ENCODE measurements at regions not wholly inside any gene's neighbourhood (a gene's known extent, or its start where the extent isn't known, plus 50 kb on each side); places are given as distances from the start of the nearest gene placed in this dataset.

DNA sequence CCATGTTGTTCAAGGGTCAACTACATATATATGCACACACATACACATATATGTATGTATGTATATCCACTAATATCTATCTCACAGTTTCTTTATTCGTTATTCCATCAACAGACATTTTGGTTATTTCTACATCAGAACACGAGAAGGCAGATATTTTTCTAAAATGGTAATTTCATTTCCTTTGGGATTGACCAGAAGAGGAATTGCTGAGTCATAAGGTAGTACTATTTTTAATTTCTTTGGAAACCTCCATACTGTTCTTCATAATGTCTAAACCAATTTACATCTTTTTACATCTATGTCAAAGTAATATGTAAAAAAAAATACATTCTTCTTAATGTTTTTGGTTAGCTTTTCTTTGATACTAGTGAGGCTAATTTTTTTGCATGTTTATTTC is 630.7 kb upstream of the GCFC2 start:
- Histone ChIP-seq H3K27me3 (no peaks in the 10 kb centered on the region), H3K36me3 (no peaks in the 10 kb centered on the region), H3K9me3 (no peaks in the 10 kb centered on the region), H3K4me3 (ENCODE audit: low read depth in 1 of 2, low read length in 1 of 2) (no peak overlapping the region), H3K4me1 (ENCODE audit: control insufficient read depth in 1 of 2, insufficient read depth in 1 of 2, low read depth in 1 of 2, low read length in 1 of 2) (no peaks in the 10 kb centered on the region), H3K27ac (no peak overlapping the region)
- TF ChIP-seq, protein P1, sequence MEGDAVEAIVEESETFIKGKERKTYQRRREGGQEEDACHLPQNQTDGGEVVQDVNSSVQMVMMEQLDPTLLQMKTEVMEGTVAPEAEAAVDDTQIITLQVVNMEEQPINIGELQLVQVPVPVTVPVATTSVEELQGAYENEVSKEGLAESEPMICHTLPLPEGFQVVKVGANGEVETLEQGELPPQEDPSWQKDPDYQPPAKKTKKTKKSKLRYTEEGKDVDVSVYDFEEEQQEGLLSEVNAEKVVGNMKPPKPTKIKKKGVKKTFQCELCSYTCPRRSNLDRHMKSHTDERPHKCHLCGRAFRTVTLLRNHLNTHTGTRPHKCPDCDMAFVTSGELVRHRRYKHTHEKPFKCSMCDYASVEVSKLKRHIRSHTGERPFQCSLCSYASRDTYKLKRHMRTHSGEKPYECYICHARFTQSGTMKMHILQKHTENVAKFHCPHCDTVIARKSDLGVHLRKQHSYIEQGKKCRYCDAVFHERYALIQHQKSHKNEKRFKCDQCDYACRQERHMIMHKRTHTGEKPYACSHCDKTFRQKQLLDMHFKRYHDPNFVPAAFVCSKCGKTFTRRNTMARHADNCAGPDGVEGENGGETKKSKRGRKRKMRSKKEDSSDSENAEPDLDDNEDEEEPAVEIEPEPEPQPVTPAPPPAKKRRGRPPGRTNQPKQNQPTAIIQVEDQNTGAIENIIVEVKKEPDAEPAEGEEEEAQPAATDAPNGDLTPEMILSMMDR (IDR thresholded peaks at IDR 0.05), result no peak

DNA sequence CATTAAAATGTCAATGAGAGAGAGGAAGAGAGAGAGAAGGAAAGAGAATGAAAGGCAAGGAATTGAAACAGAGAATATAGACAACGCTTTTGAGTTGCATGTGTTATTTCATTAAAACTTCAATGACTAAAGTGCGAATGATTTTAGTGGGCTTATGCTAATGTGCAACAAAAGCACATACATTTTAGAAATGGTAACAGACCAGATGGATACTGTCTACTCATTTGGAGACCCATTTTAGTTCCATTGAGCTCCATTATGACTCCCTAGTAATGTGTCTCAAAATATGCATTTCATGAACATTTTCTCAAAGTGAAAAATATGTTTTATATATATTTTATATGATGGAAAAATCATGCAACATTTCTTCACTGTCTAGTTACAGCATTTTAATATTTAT is 622.2 kb upstream of the GCFC2 start:
- TF ChIP-seq, protein P1 (IDR thresholded peaks at IDR 0.05), result no peak
- Histone ChIP-seq H3K36me3 (no peaks in the 10 kb centered on the region), H3K4me1 (ENCODE audit: control insufficient read depth in 1 of 2, insufficient read depth in 1 of 2, low read depth in 1 of 2, low read length in 1 of 2) (no peaks in the 10 kb centered on the region), H3K27me3 (no peaks in the 10 kb centered on the region), H3K9me3 (no peaks in the 10 kb centered on the region), H3K4me3 (ENCODE audit: low read depth in 1 of 2, low read length in 1 of 2) (no peak overlapping the region), H3K27ac (no peak overlapping the region)

DNA sequence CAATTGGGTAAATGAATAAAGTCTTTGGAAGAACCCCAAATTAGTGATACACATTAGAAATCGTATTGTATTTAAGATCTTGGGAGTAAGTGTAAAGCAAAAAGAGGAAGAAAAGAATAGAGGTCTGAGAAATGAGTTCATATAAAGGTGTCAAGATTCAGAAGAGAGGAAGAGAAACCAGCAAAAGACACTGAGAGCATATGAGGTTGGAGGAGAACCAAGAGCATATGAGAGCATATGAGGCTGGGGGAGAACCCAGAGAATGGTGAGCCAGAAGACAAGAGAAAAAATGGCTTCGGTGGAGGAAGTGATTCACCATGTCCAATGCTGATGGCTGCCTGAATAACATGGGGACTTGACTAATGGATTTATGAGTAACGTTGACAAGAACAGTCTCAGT is 620.1 kb upstream of the GCFC2 start:
- H3K4me1 ChIP-seq (ENCODE audit: control insufficient read depth in 1 of 2, insufficient read depth in 1 of 2, low read depth in 1 of 2, low read length in 1 of 2), result no peaks in the 10 kb centered on the region
- no peak overlapping the region for H3K27ac ChIP-seq
- no peak overlapping the region for H3K4me3 ChIP-seq (ENCODE audit: low read depth in 1 of 2, low read length in 1 of 2)
- no peaks in the 10 kb centered on the region for H3K27me3 ChIP-seq
- TF ChIP-seq, protein P1 (IDR thresholded peaks at IDR 0.05), result no peak
- no peaks in the 10 kb centered on the region for H3K36me3 ChIP-seq
- H3K9me3 ChIP-seq, result no peaks in the 10 kb centered on the region

DNA sequence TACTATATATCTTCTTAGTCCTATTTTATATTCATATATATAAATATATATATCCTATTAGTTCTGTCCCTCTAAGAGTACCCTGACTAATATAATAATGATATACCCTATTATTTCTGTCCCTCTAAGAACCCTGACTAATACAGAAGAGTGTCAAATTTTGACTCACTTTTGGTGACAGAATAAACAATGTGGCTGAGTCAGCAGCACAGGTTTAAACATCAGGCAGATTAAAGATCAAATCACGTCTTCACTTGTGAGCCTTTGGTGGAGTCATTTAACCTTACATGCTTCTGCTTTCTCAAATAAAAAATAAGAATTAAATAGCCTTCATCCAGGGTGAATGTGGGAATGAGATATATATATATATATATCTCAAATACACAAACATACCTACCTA is 615.9 kb upstream of the GCFC2 start:
- H3K27me3 ChIP-seq, result no peaks in the 10 kb centered on the region

GRCh38 chr2:76323381-76323780 is 612.7 kb upstream of the GCFC2 start:
- TF ChIP-seq, protein P1 (IDR thresholded peaks at IDR 0.05), result no peak
- H3K9me3 ChIP-seq, result no peaks in the 10 kb centered on the region
- no peaks in the 10 kb centered on the region for H3K27me3 ChIP-seq
- H3K36me3 ChIP-seq, result no peaks in the 10 kb centered on the region
- H3K4me3 ChIP-seq (ENCODE audit: low read depth in 1 of 2, low read length in 1 of 2), result no peak overlapping the region
- H3K4me1 ChIP-seq (ENCODE audit: control insufficient read depth in 1 of 2, insufficient read depth in 1 of 2, low read depth in 1 of 2, low read length in 1 of 2), result no peaks in the 10 kb centered on the region
- no peak overlapping the region for H3K27ac ChIP-seq

More for the DNA sequence above, 615.9 kb upstream of the GCFC2 start:
- Histone ChIP-seq H3K4me3 (ENCODE audit: low read depth in 1 of 2, low read length in 1 of 2) (no peak overlapping the region), H3K27ac (no peak overlapping the region), H3K4me1 (ENCODE audit: control insufficient read depth in 1 of 2, insufficient read depth in 1 of 2, low read depth in 1 of 2, low read length in 1 of 2) (no peaks in the 10 kb centered on the region), H3K9me3 (no peaks in the 10 kb centered on the region), H3K36me3 (no peaks in the 10 kb centered on the region)
- TF ChIP-seq, protein P1 (IDR thresholded peaks at IDR 0.05), result no peak

GRCh38 chr2:76320716-76321115 is 610.0 kb upstream of the GCFC2 start:
- Histone ChIP-seq H3K27me3 (no peaks in the 10 kb centered on the region), H3K9me3 (no peaks in the 10 kb centered on the region), H3K36me3 (no peaks in the 10 kb centered on the region)

More at GRCh38 chr2:76320716-76321115, 610.0 kb upstream of the GCFC2 start:
- Histone ChIP-seq H3K4me1 (ENCODE audit: control insufficient read depth in 1 of 2, insufficient read depth in 1 of 2, low read depth in 1 of 2, low read length in 1 of 2) (no peaks in the 10 kb centered on the region), H3K27ac (no peak overlapping the region), H3K4me3 (ENCODE audit: low read depth in 1 of 2, low read length in 1 of 2) (no peak overlapping the region)
- TF ChIP-seq, protein P1 (IDR thresholded peaks at IDR 0.05), result no peak

All from neutrophil (primary cell).